ENCODE measurements at regions not wholly inside any gene's neighbourhood (a gene's known extent, or its start where the extent isn't known, plus 50 kb on each side); places are given as distances from the start of the nearest gene placed in this dataset.

DNA sequence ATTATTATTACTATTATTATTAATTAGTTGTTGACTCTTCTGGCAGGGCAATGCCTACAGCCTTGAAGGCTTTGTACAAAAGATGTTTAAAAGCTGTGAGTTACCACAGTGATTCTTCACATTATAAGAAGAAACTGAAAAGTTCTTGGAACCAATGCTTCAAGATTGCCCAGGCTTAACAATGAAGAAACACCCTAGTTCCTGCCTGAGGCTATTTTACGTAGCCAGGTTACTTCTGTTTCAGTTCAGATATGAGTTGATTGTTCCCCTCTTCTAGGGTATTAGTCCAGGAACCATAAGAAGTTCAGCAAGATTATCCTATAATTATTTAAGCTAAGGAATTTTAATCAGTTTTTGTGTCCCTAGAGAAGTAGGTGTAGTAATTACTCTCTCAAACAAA lies 154.6 kb upstream of the CDH12 start:
- TF ChIP-seq, protein P1, sequence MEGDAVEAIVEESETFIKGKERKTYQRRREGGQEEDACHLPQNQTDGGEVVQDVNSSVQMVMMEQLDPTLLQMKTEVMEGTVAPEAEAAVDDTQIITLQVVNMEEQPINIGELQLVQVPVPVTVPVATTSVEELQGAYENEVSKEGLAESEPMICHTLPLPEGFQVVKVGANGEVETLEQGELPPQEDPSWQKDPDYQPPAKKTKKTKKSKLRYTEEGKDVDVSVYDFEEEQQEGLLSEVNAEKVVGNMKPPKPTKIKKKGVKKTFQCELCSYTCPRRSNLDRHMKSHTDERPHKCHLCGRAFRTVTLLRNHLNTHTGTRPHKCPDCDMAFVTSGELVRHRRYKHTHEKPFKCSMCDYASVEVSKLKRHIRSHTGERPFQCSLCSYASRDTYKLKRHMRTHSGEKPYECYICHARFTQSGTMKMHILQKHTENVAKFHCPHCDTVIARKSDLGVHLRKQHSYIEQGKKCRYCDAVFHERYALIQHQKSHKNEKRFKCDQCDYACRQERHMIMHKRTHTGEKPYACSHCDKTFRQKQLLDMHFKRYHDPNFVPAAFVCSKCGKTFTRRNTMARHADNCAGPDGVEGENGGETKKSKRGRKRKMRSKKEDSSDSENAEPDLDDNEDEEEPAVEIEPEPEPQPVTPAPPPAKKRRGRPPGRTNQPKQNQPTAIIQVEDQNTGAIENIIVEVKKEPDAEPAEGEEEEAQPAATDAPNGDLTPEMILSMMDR (IDR thresholded peaks at IDR 0.05), result no peak
- TF ChIP-seq POLR2A (IDR thresholded peaks at IDR 0.05), result no peak

Measured in body of pancreas (tissue), 4 donors.